WTC11 (cell line): ENCODE measurements at regions not wholly inside any gene's neighbourhood (a gene's known extent, or its start where the extent isn't known, plus 50 kb on each side); places are given as distances from the start of the nearest gene placed in this dataset.

Experiments
- ATAC-seq: fragments of 200-7000 bp; cut with Tn5 transposase; 2 replicates; pipeline ENCODE4 v1.10.0; 2021; ENCODE audit warnings: mild to moderate bottlenecking, moderate library complexity
- CTCF ChIA-PET: fragments of 300-600 bp; sonication (Branson Sonifier 250); formaldehyde crosslinking; loops from one replicate; lab custom pipeline; 2021; ENCODE audit warnings: antibody characterized with exemption; lab: Charles Lee
- POLR2A ChIA-PET: fragments of 350-600 bp; sonication (Branson Sonifier 250); formaldehyde crosslinking; loops from one replicate; lab custom pipeline; 2021; ENCODE audit warnings: antibody characterized with exemption; lab: Charles Lee
- DNase-seq: peaks from one replicate; pipeline ENCODE4 v3.0.0; 2021; ENCODE audit warnings: low spot score
- H3K27ac Mint-ChIP-seq: 2 replicates; pipeline ENCODE4 v1.8.0; 2021; ENCODE audit warnings: mixed read lengths
- H3K27me3 Mint-ChIP-seq: 2 replicates; pipeline ENCODE4 v1.8.0; 2021; ENCODE audit warnings: low read depth, mild to moderate bottlenecking, moderate library complexity, mixed read lengths
- H3K36me3 Mint-ChIP-seq: 2 replicates; pipeline ENCODE4 v1.8.0; 2021; ENCODE audit warnings: mixed read lengths
- H3K4me1 Mint-ChIP-seq: 2 replicates; pipeline ENCODE4 v1.8.0; 2022; ENCODE audit warnings: mixed read lengths
- H3K4me3 Mint-ChIP-seq: 2 replicates; pipeline ENCODE4 v1.8.0; 2021; ENCODE audit warnings: mild to moderate bottlenecking, moderate library complexity, mixed read lengths
- H3K9me3 Mint-ChIP-seq: 2 replicates; pipeline ENCODE4 v1.8.0; 2021; ENCODE audit warnings: mixed read lengths
- AFF4 ChIP-seq: sonication (generic); formaldehyde crosslinking; IDR thresholded peaks from 2 replicates; pipeline ENCODE4 v1.8.1; 2023; ENCODE audit warnings: mild to moderate bottlenecking, missing genetic modification reagents, borderline replicate concordance
- ARID4B ChIP-seq: sonication (generic); formaldehyde crosslinking; IDR thresholded peaks from 2 replicates; pipeline ENCODE4 v1.8.0; 2023; ENCODE audit warnings: missing genetic modification reagents, mild to moderate bottlenecking, borderline replicate concordance
- ATF3 ChIP-seq: sonication (generic); formaldehyde crosslinking; conservative IDR thresholded peaks from 2 replicates; pipeline ENCODE4 v1.8.1; 2022; ENCODE audit warnings: mild to moderate bottlenecking, missing genetic modification reagents
- CBFB ChIP-seq: sonication (generic); formaldehyde crosslinking; IDR thresholded peaks from 2 replicates; pipeline ENCODE4 v1.8.1; 2022; ENCODE audit warnings: mild to moderate bottlenecking, low read depth, missing genetic modification reagents
- CDX4 ChIP-seq: fragments of 250-450 bp; sonication (Bioruptor Pico); IDR thresholded peaks from 2 replicates; pipeline ENCODE4 v1.9.0; 2021; ENCODE audit warnings: moderate library complexity, mild to moderate bottlenecking, inconsistent platforms, borderline replicate concordance
- CTCF ChIP-seq: fragments of 200-600 bp; IDR thresholded peaks from 2 replicates; pipeline ENCODE4 v1.8.0; 2022; ENCODE audit warnings: antibody characterized with exemption
- E2F1 ChIP-seq: sonication (generic); formaldehyde crosslinking; IDR thresholded peaks from 2 replicates; pipeline ENCODE4 v1.8.0; 2022; ENCODE audit warnings: mild to moderate bottlenecking, missing genetic modification reagents
- E2F5 ChIP-seq: sonication (generic); formaldehyde crosslinking; IDR thresholded peaks from 2 replicates; pipeline ENCODE4 v1.8.1; 2022; ENCODE audit warnings: mild to moderate bottlenecking, moderate library complexity, missing genetic modification reagents
- FOXP1 ChIP-seq: sonication (generic); formaldehyde crosslinking; IDR thresholded peaks from 2 replicates; pipeline ENCODE4 v1.8.0; 2022; ENCODE audit warnings: missing genetic modification reagents, mild to moderate bottlenecking, moderate library complexity, borderline replicate concordance
- GABPB1 ChIP-seq: sonication (generic); formaldehyde crosslinking; IDR thresholded peaks from 2 replicates; pipeline ENCODE4 v1.8.1; 2023; ENCODE audit warnings: mild to moderate bottlenecking, missing genetic modification reagents
- JAZF1 ChIP-seq: fragments of 250-450 bp; sonication (Bioruptor Pico); IDR thresholded peaks from 2 replicates; pipeline ENCODE4 v1.9.0; 2021; ENCODE audit warnings: moderate library complexity, mild to moderate bottlenecking, inconsistent platforms
- JUN ChIP-seq: sonication (generic); formaldehyde crosslinking; IDR thresholded peaks from 2 replicates; pipeline ENCODE4 v1.8.0; 2023; ENCODE audit warnings: mild to moderate bottlenecking, missing genetic modification reagents
- MAX ChIP-seq: sonication (generic); formaldehyde crosslinking; IDR thresholded peaks from 2 replicates; pipeline ENCODE4 v1.8.0; 2022; ENCODE audit warnings: mild to moderate bottlenecking, missing genetic modification reagents
- NFE2L1 ChIP-seq: sonication (generic); formaldehyde crosslinking; IDR thresholded peaks from 2 replicates; pipeline ENCODE4 v1.8.1; 2023; ENCODE audit warnings: missing genetic modification reagents
- NR1H2 ChIP-seq: sonication (generic); formaldehyde crosslinking; IDR thresholded peaks from 2 replicates; pipeline ENCODE4 v1.9.0; 2021; ENCODE audit warnings: mild to moderate bottlenecking, moderate library complexity, missing genetic modification reagents
- PREB ChIP-seq: sonication (generic); formaldehyde crosslinking; IDR thresholded peaks from 2 replicates; pipeline ENCODE4 v1.8.1; 2022; ENCODE audit warnings: mild to moderate bottlenecking, missing genetic modification reagents, moderate library complexity, borderline replicate concordance
- SOX15 ChIP-seq: fragments of 250-450 bp; sonication (Bioruptor Pico); IDR thresholded peaks from 2 replicates; pipeline ENCODE4 v1.9.0; 2021; ENCODE audit warnings: mild to moderate bottlenecking
- TCF7 ChIP-seq: sonication (generic); formaldehyde crosslinking; IDR thresholded peaks from 2 replicates; pipeline ENCODE4 v1.8.0; 2022; ENCODE audit warnings: mild to moderate bottlenecking, low read depth, missing genetic modification reagents, moderate library complexity
- TEAD4 ChIP-seq: sonication (generic); formaldehyde crosslinking; IDR thresholded peaks from 2 replicates; pipeline ENCODE4 v1.8.0; 2022; ENCODE audit warnings: mild to moderate bottlenecking, missing genetic modification reagents
- ZMAT4 ChIP-seq: fragments of 250-450 bp; sonication (Bioruptor Pico); IDR thresholded peaks from 2 replicates; pipeline ENCODE4 v1.9.0; 2021; ENCODE audit warnings: mild to moderate bottlenecking
- ZNF317 ChIP-seq: sonication (generic); formaldehyde crosslinking; IDR thresholded peaks from 2 replicates; pipeline ENCODE4 v1.8.1; 2023; ENCODE audit warnings: low read depth, mild to moderate bottlenecking, moderate library complexity, missing genetic modification reagents, borderline replicate concordance

GRCh38 chr21:25425156-25425555, 182.1 kb downstream of the MRPL39 start (continued):
- TF ChIP-seq AFF4 (no peak), CDX4 (no peak), GABPB1 (no peak), TCF7 (CRISPR knock-in tag) (no peak), E2F1 (CRISPR knock-in tag) (no peak), TEAD4 (CRISPR knock-in tag) (no peak), CTCF (no peak), SOX15 (CRISPR knock-in tag) (no peak)

- no peak for TF ChIP-seq MAX (CRISPR knock-in tag)
- no peak for TF ChIP-seq E2F5
- no peak for TF ChIP-seq ZNF317 (CRISPR knock-in tag)
- no peak for TF ChIP-seq JUN (CRISPR knock-in tag)
- no peak for TF ChIP-seq PREB
- no peak for TF ChIP-seq ARID4B (CRISPR knock-in tag)
- no peak for TF ChIP-seq FOXP1 (CRISPR knock-in tag)
- TF ChIP-seq ZMAT4: no peak
- TF ChIP-seq CBFB (CRISPR knock-in tag): no peak
- TF ChIP-seq NR1H2: no peak
- TF ChIP-seq NFE2L1 (CRISPR knock-in tag): no peak
- no peak for TF ChIP-seq GABPB1
- no peak for TF ChIP-seq JAZF1 (CRISPR knock-in tag)
- no peak for TF ChIP-seq ATF3 (CRISPR knock-in tag)
- TF ChIP-seq, all 79 proteins: peak for 0
- no peak overlapping the region for H3K4me3 Mint-ChIP-seq
- H3K27ac Mint-ChIP-seq: no peak overlapping the region
- DNase-seq (no peak), ATAC-seq (no peak)
- H3K36me3 Mint-ChIP-seq: no peaks in the 10 kb centered on the region
- ChIA-PET CTCF (no interaction called here), POLR2A (no interaction called here)
- H3K27me3 Mint-ChIP-seq: no peaks in the 10 kb centered on the region
- no peaks in the 10 kb centered on the region for H3K4me1 Mint-ChIP-seq
- no peaks in the 10 kb centered on the region for H3K9me3 Mint-ChIP-seq
Measured at GRCh38 chr21:25424634-25425033, 182.6 kb downstream of the MRPL39 start.
